ENCODE measurements at regions not wholly inside any gene's neighbourhood (a gene's known extent, or its start where the extent isn't known, plus 50 kb on each side); places are given as distances from the start of the nearest gene placed in this dataset.

DNA sequence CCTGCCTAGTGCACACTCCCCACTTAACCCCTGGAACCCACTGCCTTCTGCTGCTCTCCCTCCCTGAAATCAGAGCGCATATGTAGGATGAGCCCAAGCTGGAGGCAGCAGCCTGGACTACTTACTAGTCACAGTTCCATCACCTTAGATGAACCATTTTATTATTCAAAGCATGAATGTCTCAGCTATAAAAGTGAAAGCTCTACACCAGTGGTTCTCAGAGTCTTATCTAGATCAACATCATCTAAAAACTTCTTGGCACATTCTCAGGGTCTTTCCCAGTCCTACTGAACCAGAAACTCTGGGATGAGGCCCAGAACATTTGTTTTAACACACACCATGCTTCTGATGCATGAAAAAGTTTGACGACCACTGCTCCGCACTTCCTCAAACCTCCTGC, 100.3 kb upstream of the ANK3 start:
- no peak overlapping the region for H3K9ac ChIP-seq (ENCODE audit: insufficient read depth in 1 of 2, low read depth in 2 of 2, low read length in 2 of 2)
- no peak for TF ChIP-seq HIVEP1 (CRISPR knock-in tag; IDR thresholded peaks at IDR 0.05)
- no peak for TF ChIP-seq RCOR1 (IDR thresholded peaks at IDR 0.05; ENCODE audit: borderline replicate concordance in 1 of 2, low read depth in 2 of 2, low read length in 2 of 2)
- TF ChIP-seq ZNF311 (CRISPR knock-in tag; IDR thresholded peaks at IDR 0.05) = no peak
- no peak for TF ChIP-seq ETV5 (CRISPR knock-in tag; IDR thresholded peaks at IDR 0.05; ENCODE audit: low read depth)
- no peak for TF ChIP-seq ZNF143 (CRISPR knock-in tag; IDR thresholded peaks at IDR 0.05)
- TF ChIP-seq, protein P1, sequence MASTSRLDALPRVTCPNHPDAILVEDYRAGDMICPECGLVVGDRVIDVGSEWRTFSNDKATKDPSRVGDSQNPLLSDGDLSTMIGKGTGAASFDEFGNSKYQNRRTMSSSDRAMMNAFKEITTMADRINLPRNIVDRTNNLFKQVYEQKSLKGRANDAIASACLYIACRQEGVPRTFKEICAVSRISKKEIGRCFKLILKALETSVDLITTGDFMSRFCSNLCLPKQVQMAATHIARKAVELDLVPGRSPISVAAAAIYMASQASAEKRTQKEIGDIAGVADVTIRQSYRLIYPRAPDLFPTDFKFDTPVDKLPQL (IDR thresholded peaks at IDR 0.05; ENCODE audit: extremely low read depth, insufficient read length) = no peak
- no peak for TF ChIP-seq ZNF76 (CRISPR knock-in tag; IDR thresholded peaks at IDR 0.05; ENCODE audit: borderline replicate concordance)
- no peak for TF ChIP-seq E2F3 (CRISPR knock-in tag; IDR thresholded peaks at IDR 0.05)
- no peak for TF ChIP-seq HDAC1 (IDR thresholded peaks at IDR 0.05)
- no peak for TF ChIP-seq MYBL2 (IDR thresholded peaks at IDR 0.05; ENCODE audit: low read depth)
- no peak for TF ChIP-seq MYBL2 (CRISPR knock-in tag; IDR thresholded peaks at IDR 0.05; ENCODE audit: borderline replicate concordance)
- no peaks in the 10 kb centered on the region; a peak in 1 of 5 replicates for H3K27me3 ChIP-seq (ENCODE audit: control insufficient read depth in 2 of 2, insufficient read depth in 2 of 2, low read length in 2 of 2)
- FAIRE-seq (no peak), DNase-seq (ENCODE audit: extremely low read depth in 1 of 4, low spot score in 3 of 4) (no peak), ATAC-seq (no peak)
- intact Hi-C loops (cut with micrococcal nuclease) (no loop called here), in situ Hi-C loops (cut with MboI) (no loop called here)
- H3K27ac ChIP-seq (ENCODE audit: extremely low read depth, low read depth, low read length) = no peak overlapping the region
- no peak overlapping the region for H2AFZ ChIP-seq (ENCODE audit: low read depth, low read length)
- H3K9me3 ChIP-seq (replicated peaks; ENCODE audit: control insufficient read depth, insufficient read depth, low read depth, low read length) = no peaks in the 10 kb centered on the region
- no peaks in the 10 kb centered on the region for H3K4me1 ChIP-seq (replicated peaks in 1 of 2; ENCODE audit: control insufficient read depth in 2 of 2, insufficient read depth in 2 of 2, low read length in 2 of 2)
- no peaks in the 10 kb centered on the region for H3K9me1 ChIP-seq (ENCODE audit: control insufficient read depth, insufficient read depth, low read length)
- no peak overlapping the region for H3K4me3 ChIP-seq
- no TSS peak for BruUV-seq (replicated peaks)
- WGBS (ENCODE audit: insufficient coverage, low coverage, missing lambda C conversion rate) = 0% methylated on average over 3 of the region's 3 CpGs
- ChIA-PET POLR2A (no interaction called here), CTCF (ENCODE audit: low intra/inter-chr PET ratio) (no interaction called here)
- no peaks in the 10 kb centered on the region for H4K20me1 ChIP-seq (replicated peaks; ENCODE audit: control insufficient read depth, insufficient read depth, low read length)
- no peaks in the 10 kb centered on the region for H3K79me2 ChIP-seq (ENCODE audit: control insufficient read depth, insufficient read depth, low read length)
- no peak overlapping the region for H3K4me2 ChIP-seq (ENCODE audit: insufficient read depth, low read length)
- no peaks in the 10 kb centered on the region for H3K36me3 ChIP-seq (ENCODE audit: control insufficient read depth, insufficient read depth, low read length)
